ENCODE measurements at regions not wholly inside any gene's neighbourhood (a gene's known extent, or its start where the extent isn't known, plus 50 kb on each side); places are given as distances from the start of the nearest gene placed in this dataset.

- no peak for TF ChIP-seq CTCF (IDR thresholded peaks at IDR 0.05; ENCODE audit: poor library complexity)
- TF ChIP-seq EZH2phosphoT487 (IDR thresholded peaks at IDR 0.05; ENCODE audit: low read depth, severe bottlenecking, unreplicated experiment), result no peak
- no peak for TF ChIP-seq EZH2 (IDR thresholded peaks at IDR 0.05; ENCODE audit: borderline replicate concordance)
These were observed 86.9 kb upstream of the UBE3A start for GRCh38 chr15:25525741-25526140.

Measured in hepatocyte (in vitro differentiated cells).